Panc1 (cell line): ENCODE measurements at regions not wholly inside any gene's neighbourhood (a gene's known extent, or its start where the extent isn't known, plus 50 kb on each side); places are given as distances from the start of the nearest gene placed in this dataset.
"Not testable (repeated sequence)": the region's sequence is repeated elsewhere in the genome, so short reads cannot be mapped to it uniquely, and the experiment has no call there.

Source experiments
- CTCF ChIP-seq: fragments of 450-650 bp; IDR thresholded peaks from 2 replicates; pipeline ENCODE4 v1.5.1; 2017; ENCODE audit warnings: mild to moderate bottlenecking
- POLR2AphosphoS5 ChIP-seq: IDR thresholded peaks from 2 replicates; pipeline ENCODE4 v1.6.1; 2012; ENCODE audit warnings: mild to moderate bottlenecking, low read depth, low read length, moderate library complexity
- REST ChIP-seq, 2 experiments: IDR thresholded peaks; 2 replicates each; pipeline ENCODE4 v1.6.1; 2011 to 2012; ENCODE audit warnings: low read depth in 2 of 2, control low read depth in 1 of 2, low read length in 1 of 2, mild to moderate bottlenecking in 1 of 2, moderate library complexity in 1 of 2; ENCODE audit not compliant: insufficient read depth in 1 of 2
- SIN3A ChIP-seq: IDR thresholded peaks from 2 replicates; pipeline ENCODE4 v1.6.1; 2012; ENCODE audit warnings: low read depth, mild to moderate bottlenecking, low read length, moderate library complexity, borderline replicate concordance; ENCODE audit not compliant: insufficient read depth
- TCF7L2 ChIP-seq: IDR thresholded peaks from 2 replicates; pipeline ENCODE4 v1.6.1; 2011; ENCODE audit warnings: mild to moderate bottlenecking, low read depth, low read length, inconsistent platforms

- not testable (repeated sequence) for TF ChIP-seq CTCF; POLR2AphosphoS5; REST (IDR thresholded peaks at IDR 0.05; ENCODE audit: insufficient read depth in 1 of 2, low read depth in 2 of 2, low read length in 1 of 2); TCF7L2; SIN3A
Observed at GRCh38 chr12:56853392-56853978, 80.7 kb downstream of the SDR9C7 start.
